Esophagus (tissue), 2 donors: ENCODE measurements at regions not wholly inside any gene's neighbourhood (a gene's known extent, or its start where the extent isn't known, plus 50 kb on each side); places are given as distances from the start of the nearest gene placed in this dataset.

Experiments
- H3K27ac ChIP-seq, 2 donors: one replicate each; pipeline ENCODE4 v1.5.1; 2013; ENCODE audit warnings: low read depth in 2 of 2, mild to moderate bottlenecking in 2 of 2, inconsistent platforms in 1 of 2, low read length in 1 of 2, moderate library complexity in 1 of 2
- H3K27me3 ChIP-seq, 2 donors: one replicate each; pipeline ENCODE4 v1.6.1; 2013; ENCODE audit warnings: low read length in 2 of 2, control low read depth in 1 of 2, mild to moderate bottlenecking in 1 of 2; ENCODE audit not compliant: insufficient read depth in 2 of 2, control insufficient read depth in 1 of 2
- H3K36me3 ChIP-seq, 2 donors: one replicate each; pipeline ENCODE4 v1.6.1; 2013; ENCODE audit warnings: low read length in 1 of 2; ENCODE audit not compliant: control insufficient read depth in 2 of 2, insufficient read depth in 2 of 2
- H3K4me1 ChIP-seq, 2 donors: one replicate each; pipeline ENCODE4 v1.6.1; 2013; ENCODE audit warnings: low read length in 1 of 2; ENCODE audit not compliant: control insufficient read depth in 2 of 2, insufficient read depth in 2 of 2
- H3K4me3 ChIP-seq, 2 donors: one replicate each; pipeline ENCODE4 v1.5.1; 2013; ENCODE audit warnings: low read length in 2 of 2, mild to moderate bottlenecking in 2 of 2, low read depth in 1 of 2, moderate library complexity in 1 of 2
- H3K9me3 ChIP-seq, 2 donors: one replicate each; pipeline ENCODE4 v1.6.1; 2013; ENCODE audit warnings: mild to moderate bottlenecking in 2 of 2, low read depth in 1 of 2, low read length in 1 of 2, moderate library complexity in 1 of 2; ENCODE audit not compliant: control insufficient read depth in 2 of 2, insufficient read depth in 1 of 2
- WGBS, 2 donors: extraction: QIAGEN DNeasy Blood & Tissue Kit; methylation state at CpG; one replicate each; pipeline ENCODE4 v1.1.7; 2013; 5-methylcytosine and 5-hydroxymethylcytosine counted together
- donor health status: healthy with polysubstance abuse.
- donor health status: Bipolar disorder and iron deficiency.

DNA sequence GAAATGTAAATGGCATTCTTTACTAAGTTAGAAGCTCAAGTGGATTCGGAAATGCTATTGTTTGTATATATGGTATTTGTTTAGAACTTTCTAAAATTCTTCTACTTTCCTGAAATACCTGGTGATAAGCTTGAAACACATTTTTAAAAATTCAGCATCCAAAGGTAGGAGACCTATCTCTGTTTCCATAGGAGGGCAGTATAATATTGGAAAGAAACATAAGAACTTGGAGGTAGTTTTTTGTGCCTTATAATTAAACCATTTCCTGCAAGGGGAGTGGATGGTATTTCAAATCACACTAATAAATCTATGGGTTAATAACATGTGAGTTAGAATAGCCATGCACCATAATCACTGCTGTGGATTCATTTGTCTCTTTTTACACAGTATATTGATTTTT is 217.4 kb upstream of the AADAT start:
- Histone ChIP-seq H3K4me1 (no peaks in the 10 kb centered on the region), H3K27me3 (no peaks in the 10 kb centered on the region), H3K9me3 (no peaks in the 10 kb centered on the region), H3K27ac (no peak overlapping the region), H3K4me3 (no peak overlapping the region), H3K36me3 (no peaks in the 10 kb centered on the region)
- WGBS, 2 donors, result 56 to 64% methylated on average over 1 of the region's 1 CpG

GRCh38 chr4:170306208-170306607 is 216.5 kb upstream of the AADAT start:
- Histone ChIP-seq H3K27ac (no peak overlapping the region), H3K4me3 (no peak overlapping the region), H3K36me3 (no peaks in the 10 kb centered on the region)

DNA sequence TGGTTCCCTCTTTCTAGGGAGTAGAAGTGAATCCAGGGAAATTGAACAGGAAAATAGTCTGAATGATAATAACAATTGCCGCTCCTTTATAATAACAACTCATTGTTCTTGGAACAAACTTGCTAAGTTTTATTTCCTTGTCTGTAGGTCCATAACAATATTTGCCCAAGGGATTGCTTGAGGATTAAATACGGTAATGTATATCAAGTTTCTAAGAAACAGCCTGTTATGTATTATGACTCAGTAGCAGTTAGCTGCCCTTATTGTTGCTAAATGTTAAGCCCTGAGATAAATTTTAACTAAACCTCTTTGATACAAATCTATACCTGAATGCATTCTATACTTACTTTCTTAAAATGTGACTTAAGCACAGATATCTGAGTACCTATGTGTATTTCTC is 215.9 kb upstream of the AADAT start:
- 42 to 53% methylated on average over 2 of the region's 2 CpGs for WGBS, 2 donors
- no peak overlapping the region for H3K27ac ChIP-seq
- H3K4me1 ChIP-seq, result no peaks in the 10 kb centered on the region
- no peak overlapping the region for H3K4me3 ChIP-seq
- H3K36me3 ChIP-seq, result no peaks in the 10 kb centered on the region
- H3K9me3 ChIP-seq, result no peaks in the 10 kb centered on the region
- no peaks in the 10 kb centered on the region for H3K27me3 ChIP-seq

More at GRCh38 chr4:170306208-170306607, 216.5 kb upstream of the AADAT start:
- Histone ChIP-seq H3K4me1 (no peaks in the 10 kb centered on the region), H3K27me3 (no peaks in the 10 kb centered on the region), H3K9me3 (no peaks in the 10 kb centered on the region)

DNA sequence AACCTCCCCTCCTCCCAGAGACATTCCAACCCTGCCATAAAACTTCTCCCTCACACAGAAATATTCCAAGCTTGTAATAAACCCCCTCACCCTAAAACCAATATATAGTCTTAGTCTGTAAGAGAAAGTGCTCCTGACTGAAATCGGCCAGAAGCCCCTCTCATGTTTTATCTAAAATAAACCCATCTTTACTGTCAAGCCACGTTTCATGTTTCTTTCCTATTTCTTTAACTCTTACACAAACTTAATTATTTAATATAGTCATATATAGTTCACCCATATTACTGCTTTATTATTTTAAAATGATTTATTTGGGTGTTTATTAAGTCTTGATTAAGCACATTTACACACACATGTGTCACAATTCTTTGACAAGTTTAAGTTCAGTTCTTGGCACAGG is 191.3 kb upstream of the AADAT start:
- Histone ChIP-seq H3K4me3 (no peak overlapping the region), H3K27me3 (no peaks in the 10 kb centered on the region), H3K4me1 (no peaks in the 10 kb centered on the region), H3K9me3 (no peaks in the 10 kb centered on the region), H3K27ac (no peak overlapping the region), H3K36me3 (no peaks in the 10 kb centered on the region)
- 75 to 80% methylated on average over 2 of the region's 2 CpGs for WGBS, 2 donors

GRCh38 chr4:170278460-170278859 is 188.7 kb upstream of the AADAT start:
- Histone ChIP-seq H3K27ac (no peak overlapping the region), H3K9me3 (no peaks in the 10 kb centered on the region), H3K4me3 (no peak overlapping the region), H3K27me3 (no peaks in the 10 kb centered on the region), H3K36me3 (no peaks in the 10 kb centered on the region), H3K4me1 (no peaks in the 10 kb centered on the region)

DNA sequence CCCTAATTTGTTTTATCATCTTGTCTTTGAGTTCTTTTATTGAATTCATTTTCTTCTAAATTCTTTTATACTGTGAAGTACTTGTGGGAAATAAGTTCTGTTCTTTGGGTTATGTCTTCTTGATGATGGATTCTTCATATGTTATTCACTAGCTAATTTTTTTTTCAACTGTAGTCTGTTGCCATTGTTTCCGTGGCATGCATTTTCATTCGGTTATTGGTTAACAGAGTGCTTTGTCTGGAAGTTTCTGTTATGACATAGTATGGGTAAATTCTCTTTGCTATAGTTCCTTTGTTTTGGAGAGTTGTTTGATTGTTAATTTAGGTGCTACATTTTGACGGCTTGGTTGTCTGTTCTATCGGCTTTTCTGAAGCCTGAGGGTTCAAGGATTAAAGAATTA is 184.9 kb upstream of the AADAT start:
- Histone ChIP-seq H3K27ac (no peak overlapping the region), H3K4me1 (no peaks in the 10 kb centered on the region), H3K4me3 (no peak overlapping the region), H3K9me3 (no peaks in the 10 kb centered on the region), H3K36me3 (no peaks in the 10 kb centered on the region), H3K27me3 (no peaks in the 10 kb centered on the region)
- WGBS, 2 donors, result 64 to 71% methylated on average over 4 of the region's 4 CpGs

DNA sequence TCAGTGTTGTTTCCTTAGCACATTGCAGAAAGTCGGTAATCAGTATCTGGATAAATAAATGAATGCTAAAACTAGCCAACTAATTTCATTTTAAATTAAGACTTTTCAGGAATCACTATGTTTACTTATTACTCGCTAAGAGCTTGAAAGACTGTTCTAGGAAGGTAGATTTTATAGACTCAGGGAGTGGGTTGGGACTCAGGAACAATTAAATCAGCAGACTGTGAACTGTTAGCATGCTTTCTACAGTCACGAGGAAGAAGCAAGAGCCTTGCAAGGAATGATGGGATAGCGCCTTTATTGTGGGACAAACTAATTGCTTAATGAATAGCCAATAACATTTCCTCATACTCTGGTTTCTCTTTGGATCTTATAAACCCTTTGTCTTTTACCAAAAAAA is 183.2 kb upstream of the AADAT start:
- no peaks in the 10 kb centered on the region for H3K4me1 ChIP-seq
- WGBS, 2 donors, result 60 to 64% methylated on average over 4 of the region's 4 CpGs
- H3K27me3 ChIP-seq, result no peaks in the 10 kb centered on the region
- no peaks in the 10 kb centered on the region for H3K9me3 ChIP-seq
- no peak overlapping the region for H3K27ac ChIP-seq
- H3K4me3 ChIP-seq, result no peak overlapping the region
- H3K36me3 ChIP-seq, result no peaks in the 10 kb centered on the region

- Histone ChIP-seq H3K4me1 (no peaks in the 10 kb centered on the region), H3K9me3 (no peaks in the 10 kb centered on the region), H3K27me3 (no peaks in the 10 kb centered on the region), H3K27ac (no peak overlapping the region), H3K36me3 (no peaks in the 10 kb centered on the region), H3K4me3 (no peak overlapping the region)
- WGBS, 2 donors, result 59 to 84% methylated on average over 2 of the region's 2 CpGs
These were observed 182.0 kb upstream of the AADAT start for GRCh38 chr4:170271723-170272122.

GRCh38 chr4:170270628-170271027 is 180.9 kb upstream of the AADAT start:
- no peaks in the 10 kb centered on the region for H3K4me1 ChIP-seq
- no peaks in the 10 kb centered on the region for H3K9me3 ChIP-seq
- H3K27me3 ChIP-seq, result no peaks in the 10 kb centered on the region
- 77 to 81% methylated on average over 2 of the region's 2 CpGs for WGBS, 2 donors
- H3K4me3 ChIP-seq, result no peak overlapping the region
- H3K36me3 ChIP-seq, result no peaks in the 10 kb centered on the region
- no peak overlapping the region for H3K27ac ChIP-seq

DNA sequence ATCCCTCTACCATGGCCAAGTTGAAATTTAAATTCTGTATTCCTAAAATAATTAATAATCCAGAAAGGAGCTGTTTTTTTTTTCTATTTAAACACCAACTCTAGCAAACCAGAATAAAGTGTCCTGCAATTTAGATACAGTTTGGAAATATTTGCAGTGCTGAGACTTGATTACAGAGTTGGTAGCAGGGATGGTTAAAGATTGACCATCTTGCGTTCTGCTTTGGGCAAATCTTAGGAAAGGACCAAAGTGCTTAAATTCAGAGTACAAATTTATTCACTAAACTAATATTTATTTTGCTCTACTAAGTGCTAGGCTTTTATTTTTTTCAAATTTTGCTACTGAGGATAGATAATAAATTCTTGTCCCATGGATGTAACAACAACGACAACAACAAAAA is 180.2 kb upstream of the AADAT start:
- Histone ChIP-seq H3K27ac (no peak overlapping the region), H3K27me3 (no peaks in the 10 kb centered on the region), H3K4me3 (no peak overlapping the region), H3K9me3 (no peaks in the 10 kb centered on the region), H3K4me1 (no peaks in the 10 kb centered on the region), H3K36me3 (no peaks in the 10 kb centered on the region)
- WGBS, 2 donors, result 84 to 88% methylated on average over 2 of the region's 2 CpGs
